Mucosa of descending colon (tissue), 3 donors: ENCODE measurements at regions not wholly inside any gene's neighbourhood (a gene's known extent, or its start where the extent isn't known, plus 50 kb on each side); places are given as distances from the start of the nearest gene placed in this dataset.

Source experiments
- ATAC-seq: fragments of 200-7000 bp; cut with Tn5 transposase; one replicate; pipeline ENCODE4 v1.9.1; 2020; ENCODE audit warnings: mild to moderate bottlenecking, moderate library complexity
- DNase-seq, 3 donors: peaks; one replicate each; pipeline ENCODE4 v3.0.0-alpha.2; 2020
- H3K36me3 ChIP-seq: fragments of 200-600 bp; one replicate; pipeline ENCODE4 v1.8.0; 2021; ENCODE audit warnings: low read depth, mild to moderate bottlenecking
- H3K4me1 ChIP-seq: fragments of 200-600 bp; one replicate; pipeline ENCODE4 v1.8.0; 2021; ENCODE audit warnings: low read depth, mild to moderate bottlenecking
- H3K4me3 ChIP-seq: fragments of 200-600 bp; one replicate; pipeline ENCODE4 v1.8.0; 2021; ENCODE audit warnings: mild to moderate bottlenecking
- H3K9me3 ChIP-seq: fragments of 200-600 bp; one replicate; pipeline ENCODE4 v1.8.0; 2021; ENCODE audit warnings: mild to moderate bottlenecking
- CTCF ChIP-seq: fragments of 200-600 bp; IDR thresholded peaks from one replicate; pipeline ENCODE4 v1.8.0; 2022; ENCODE audit warnings: antibody characterized with exemption, mild to moderate bottlenecking
- intact Hi-C, 2 donors: fragments of 100-400 bp; cut with DNase I in 1 of 2; cut with micrococcal nuclease in 1 of 2; formaldehyde crosslinking; loops; one replicate each; pipeline versions ENCODE4 v1.11.0 to v1.11.1; 2022; cut with DNase I, micrococcal nuclease
- donor health status: DM: no; HTN: no; CAD: no; lungs with moderate emphysema.
- donor health status: DM: no; HTN: no; CAD: no.
- donor health status: DM: no; HTN: yes; CAD: no.

GRCh38 chr3:148643389-148643840, 54.3 kb upstream of the AGTR1 start:
- no peak overlapping the region for H3K4me3 ChIP-seq
- no peaks in the 10 kb centered on the region for H3K9me3 ChIP-seq
- intact Hi-C loops: no loop called here
- no peak for DNase-seq
- no peak for TF ChIP-seq CTCF
- ATAC-seq: peak; percentile 24
- H3K36me3 ChIP-seq: no peaks in the 10 kb centered on the region
- H3K4me1 ChIP-seq: no peaks in the 10 kb centered on the region

- ATAC-seq (no peak), DNase-seq (no peak)
- intact Hi-C loops: no loop called here
- Histone ChIP-seq H3K9me3 (no peaks in the 10 kb centered on the region), H3K4me3 (no peak overlapping the region), H3K4me1 (no peaks in the 10 kb centered on the region), H3K36me3 (no peaks in the 10 kb centered on the region)
- TF ChIP-seq CTCF: no peak
These were observed 51.5 kb upstream of the AGTR1 start for GRCh38 chr3:148646126-148646665.
